Suprapubic skin (tissue), 4 donors: ENCODE measurements at regions not wholly inside any gene's neighbourhood (a gene's known extent, or its start where the extent isn't known, plus 50 kb on each side); places are given as distances from the start of the nearest gene placed in this dataset.

Experiments used
- DNase-seq, 2 donors: peaks; one replicate each; pipeline ENCODE4 v3.0.0-alpha.2; 2019; ENCODE audit warnings: low spot score in 2 of 2
- H3K27ac ChIP-seq: fragments of 200-600 bp; sonication (generic); one replicate; pipeline ENCODE4 v1.5.1; 2019
- H3K27me3 ChIP-seq: fragments of 200-600 bp; sonication (generic); one replicate; pipeline ENCODE4 v1.5.1; 2019
- H3K36me3 ChIP-seq: fragments of 200-600 bp; sonication (generic); one replicate; pipeline ENCODE4 v1.5.1; 2019
- H3K4me1 ChIP-seq: fragments of 200-600 bp; sonication (generic); one replicate; pipeline ENCODE4 v1.5.1; 2019
- H3K4me3 ChIP-seq: fragments of 200-600 bp; sonication (generic); one replicate; pipeline ENCODE4 v1.5.1; 2019; ENCODE audit warnings: mild to moderate bottlenecking
- H3K9me3 ChIP-seq: fragments of 200-600 bp; sonication (generic); one replicate; pipeline ENCODE4 v1.5.1; 2019
- EP300 ChIP-seq: sonication (generic); formaldehyde crosslinking; IDR thresholded peaks from one replicate; pipeline ENCODE4 v1.6.1; 2017; ENCODE audit warnings: antibody characterized with exemption
- POLR2A ChIP-seq, 2 donors: fragments of 450-650 bp; IDR thresholded peaks; one replicate each; pipeline ENCODE4 v1.6.1; 2017; ENCODE audit warnings: antibody characterized with exemption in 2 of 2, mild to moderate bottlenecking in 2 of 2, moderate library complexity in 2 of 2
- POLR2AphosphoS5 ChIP-seq, 3 donors: sonication (generic); formaldehyde crosslinking; IDR thresholded peaks; one replicate each; pipeline ENCODE4 v1.6.1; 2017; ENCODE audit warnings: antibody characterized with exemption in 3 of 3
- WGBS: methylation state at CpG from one replicate; pipeline ENCODE4 v1.1.5; 2018; 5-methylcytosine and 5-hydroxymethylcytosine counted together
- TF ChIP-seq, protein P1 (sequence below), 2 donors: fragments of 200-600 bp in 1 of 2; fragments of 450-650 bp in 1 of 2; sonication (generic) in 1 of 2; IDR thresholded peaks; one replicate each; pipeline ENCODE4 v1.5.1; 2016 to 2019; ENCODE audit warnings: antibody characterized with exemption in 2 of 2, mild to moderate bottlenecking in 1 of 2, moderate library complexity in 1 of 2

DNA sequence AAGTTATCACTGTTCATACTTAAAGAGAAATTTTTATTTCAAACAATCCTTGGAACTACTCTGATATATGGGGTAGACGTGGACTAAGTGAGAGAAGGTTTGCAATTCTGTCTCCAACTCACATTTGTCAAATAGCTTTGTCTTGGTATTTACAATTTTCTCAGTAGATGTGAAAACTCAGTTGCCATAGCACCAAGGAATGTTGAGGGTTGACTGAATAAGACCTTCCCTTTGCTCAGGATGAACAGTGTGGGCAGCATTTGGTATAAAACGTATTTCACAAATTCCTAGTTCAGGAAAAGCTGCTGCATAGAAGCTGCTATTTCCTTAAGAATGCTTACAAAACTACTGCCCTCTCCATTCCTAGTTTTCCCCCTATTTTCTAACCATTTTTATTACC is 399.5 kb downstream of the NKX6-1 start:
- Histone ChIP-seq H3K36me3 (no peaks in the 10 kb centered on the region), H3K9me3 (no peaks in the 10 kb centered on the region), H3K27ac (no peak overlapping the region), H3K4me1 (no peaks in the 10 kb centered on the region), H3K4me3 (no peak overlapping the region), H3K27me3 (no peaks in the 10 kb centered on the region)
- DNase-seq, result no peak
- TF ChIP-seq, protein P1, sequence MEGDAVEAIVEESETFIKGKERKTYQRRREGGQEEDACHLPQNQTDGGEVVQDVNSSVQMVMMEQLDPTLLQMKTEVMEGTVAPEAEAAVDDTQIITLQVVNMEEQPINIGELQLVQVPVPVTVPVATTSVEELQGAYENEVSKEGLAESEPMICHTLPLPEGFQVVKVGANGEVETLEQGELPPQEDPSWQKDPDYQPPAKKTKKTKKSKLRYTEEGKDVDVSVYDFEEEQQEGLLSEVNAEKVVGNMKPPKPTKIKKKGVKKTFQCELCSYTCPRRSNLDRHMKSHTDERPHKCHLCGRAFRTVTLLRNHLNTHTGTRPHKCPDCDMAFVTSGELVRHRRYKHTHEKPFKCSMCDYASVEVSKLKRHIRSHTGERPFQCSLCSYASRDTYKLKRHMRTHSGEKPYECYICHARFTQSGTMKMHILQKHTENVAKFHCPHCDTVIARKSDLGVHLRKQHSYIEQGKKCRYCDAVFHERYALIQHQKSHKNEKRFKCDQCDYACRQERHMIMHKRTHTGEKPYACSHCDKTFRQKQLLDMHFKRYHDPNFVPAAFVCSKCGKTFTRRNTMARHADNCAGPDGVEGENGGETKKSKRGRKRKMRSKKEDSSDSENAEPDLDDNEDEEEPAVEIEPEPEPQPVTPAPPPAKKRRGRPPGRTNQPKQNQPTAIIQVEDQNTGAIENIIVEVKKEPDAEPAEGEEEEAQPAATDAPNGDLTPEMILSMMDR (IDR thresholded peaks at IDR 0.05), result no peak
- no peak for TF ChIP-seq POLR2AphosphoS5 (IDR thresholded peaks at IDR 0.05)
- TF ChIP-seq POLR2A (IDR thresholded peaks at IDR 0.05), result no peak
- no peak for TF ChIP-seq EP300
- WGBS, result 40% methylated on average over 2 of the region's 2 CpGs

DNA sequence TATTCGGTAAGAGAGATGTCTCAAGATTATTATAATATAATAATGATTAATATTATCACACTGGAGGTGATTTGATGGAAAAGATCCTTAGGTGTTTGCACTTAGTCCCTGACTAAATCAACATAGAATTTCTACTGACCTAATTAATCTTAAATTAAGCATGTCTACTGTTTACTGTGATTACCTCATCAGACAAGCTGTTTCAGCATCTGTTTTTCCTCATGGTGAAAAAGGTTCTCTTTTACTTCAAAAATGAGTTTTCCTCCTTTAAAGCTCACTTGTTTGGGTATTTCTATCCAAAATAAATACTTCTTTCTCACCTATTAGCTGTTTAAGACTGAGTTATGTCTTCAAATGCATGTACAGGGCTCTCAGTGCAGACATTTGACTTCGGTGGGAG is 407.8 kb downstream of the NKX6-1 start:
- Histone ChIP-seq H3K4me1 (no peaks in the 10 kb centered on the region), H3K36me3 (no peaks in the 10 kb centered on the region), H3K4me3 (no peak overlapping the region), H3K9me3 (no peaks in the 10 kb centered on the region), H3K27me3 (no peaks in the 10 kb centered on the region), H3K27ac (no peak overlapping the region)
- WGBS, result 76% methylated on average over 2 of the region's 2 CpGs
- DNase-seq, result no peak
- TF ChIP-seq POLR2A (IDR thresholded peaks at IDR 0.05) (no peak), EP300 (no peak)

DNA sequence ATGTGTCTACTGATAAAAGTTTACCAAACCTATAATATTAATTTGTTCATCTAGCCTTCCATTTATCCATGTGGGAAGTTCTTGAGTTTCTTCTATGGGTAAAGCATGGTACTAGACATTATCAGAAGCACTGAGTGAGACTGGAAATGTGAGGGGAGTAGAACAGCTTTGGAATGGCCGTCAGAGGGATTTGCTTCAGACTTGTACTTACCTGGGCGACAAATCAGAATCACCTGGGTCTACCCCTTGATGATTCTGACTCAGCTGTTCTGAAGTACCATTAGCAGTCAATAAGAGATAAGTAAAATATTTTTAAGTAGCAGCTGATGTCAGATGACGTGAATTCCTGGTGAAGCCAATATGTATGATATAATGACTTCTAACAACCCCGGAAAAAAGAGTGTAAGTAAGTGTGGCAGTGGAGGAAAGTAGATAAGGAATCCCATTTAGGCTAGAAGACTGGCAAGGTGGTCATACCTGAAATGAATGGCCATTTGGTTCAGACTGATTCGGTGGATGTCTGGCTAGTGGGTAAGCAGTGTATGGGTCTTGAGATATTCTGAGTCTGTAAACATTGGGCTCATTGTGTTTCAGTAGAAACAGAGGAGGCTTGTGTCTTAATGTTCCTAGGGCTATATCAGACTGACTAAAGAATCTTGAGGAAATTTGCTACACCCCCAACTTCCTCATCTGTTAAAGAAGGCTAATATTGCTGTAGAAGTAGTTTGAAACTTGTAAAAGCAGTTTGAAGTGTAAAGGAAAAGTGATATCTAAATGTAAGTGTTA is 409.2 kb downstream of the NKX6-1 start:
- no peak overlapping the region for H3K27ac ChIP-seq
- no peak for TF ChIP-seq POLR2AphosphoS5 (IDR thresholded peaks at IDR 0.05)
- TF ChIP-seq EP300, result no peak
- TF ChIP-seq POLR2A (IDR thresholded peaks at IDR 0.05), result no peak
- TF ChIP-seq, protein P1 (IDR thresholded peaks at IDR 0.05), result no peak
- H3K27me3 ChIP-seq, result no peaks in the 10 kb centered on the region
- H3K4me3 ChIP-seq, result no peak overlapping the region
- no peaks in the 10 kb centered on the region for H3K4me1 ChIP-seq
- no peaks in the 10 kb centered on the region for H3K9me3 ChIP-seq
- no peaks in the 10 kb centered on the region for H3K36me3 ChIP-seq
- WGBS, result 88% methylated on average over 5 of the region's 5 CpGs
- DNase-seq, result no peak

DNA sequence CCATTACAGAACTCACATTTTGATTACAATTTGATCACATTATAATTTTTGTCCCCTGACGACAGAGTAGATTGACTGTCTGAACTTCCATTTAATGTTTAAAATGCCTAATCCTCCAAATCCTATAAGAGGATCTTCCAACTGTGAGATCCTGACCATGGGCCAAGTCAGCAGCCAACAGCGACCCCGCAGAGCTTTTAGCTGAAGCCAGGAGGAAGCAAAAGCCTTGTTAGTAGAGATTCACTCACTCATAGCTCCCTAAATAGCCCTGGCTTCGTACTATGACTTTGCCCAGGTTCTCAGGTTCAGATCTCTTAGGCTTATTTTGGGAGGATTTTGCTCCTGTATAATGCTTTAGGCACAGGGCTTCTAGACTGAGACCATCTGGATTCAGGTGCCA is 413.1 kb downstream of the NKX6-1 start:
- Histone ChIP-seq H3K9me3 (no peaks in the 10 kb centered on the region), H3K27ac (no peak overlapping the region), H3K4me3 (no peak overlapping the region), H3K27me3 (no peaks in the 10 kb centered on the region), H3K4me1 (no peaks in the 10 kb centered on the region), H3K36me3 (no peaks in the 10 kb centered on the region)
- WGBS, result 82% methylated on average over 4 of the region's 4 CpGs
- no peak for TF ChIP-seq POLR2A (IDR thresholded peaks at IDR 0.05)
- no peak for TF ChIP-seq EP300
- no peak for TF ChIP-seq POLR2AphosphoS5 (IDR thresholded peaks at IDR 0.05)
- TF ChIP-seq, protein P1 (IDR thresholded peaks at IDR 0.05), result no peak
- no peak for DNase-seq

DNA sequence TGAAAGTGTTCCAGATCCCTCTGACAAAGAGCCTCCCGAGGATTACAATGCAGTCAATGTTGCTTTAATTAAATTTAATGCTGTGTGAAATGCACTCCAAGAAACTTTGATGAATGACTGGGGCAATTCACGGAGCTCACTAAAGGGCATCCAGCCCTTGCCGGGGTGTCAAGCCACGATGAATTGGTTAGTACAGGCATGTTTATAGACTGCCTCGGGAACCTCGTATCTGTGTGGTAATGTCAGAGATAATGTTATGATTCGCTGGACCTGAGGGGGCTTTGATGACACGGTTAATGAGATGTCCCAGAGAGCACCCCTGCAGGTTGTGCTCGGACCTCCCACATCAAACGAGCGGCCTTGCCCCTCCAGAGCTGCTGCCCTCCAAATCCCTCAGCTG is 428.8 kb downstream of the NKX6-1 start:
- no peaks in the 10 kb centered on the region for H3K36me3 ChIP-seq
- no peaks in the 10 kb centered on the region for H3K4me1 ChIP-seq
- no peak overlapping the region for H3K4me3 ChIP-seq
- 16% methylated on average over 11 of the region's 11 CpGs for WGBS
- no peak for DNase-seq
- H3K9me3 ChIP-seq, result no peaks in the 10 kb centered on the region
- no peaks in the 10 kb centered on the region for H3K27me3 ChIP-seq
- no peak overlapping the region for H3K27ac ChIP-seq
- TF ChIP-seq POLR2AphosphoS5 (IDR thresholded peaks at IDR 0.05) (no peak), POLR2A (IDR thresholded peaks at IDR 0.05) (no peak), EP300 (no peak)
- TF ChIP-seq, protein P1 (IDR thresholded peaks at IDR 0.05), result no peak

DNA sequence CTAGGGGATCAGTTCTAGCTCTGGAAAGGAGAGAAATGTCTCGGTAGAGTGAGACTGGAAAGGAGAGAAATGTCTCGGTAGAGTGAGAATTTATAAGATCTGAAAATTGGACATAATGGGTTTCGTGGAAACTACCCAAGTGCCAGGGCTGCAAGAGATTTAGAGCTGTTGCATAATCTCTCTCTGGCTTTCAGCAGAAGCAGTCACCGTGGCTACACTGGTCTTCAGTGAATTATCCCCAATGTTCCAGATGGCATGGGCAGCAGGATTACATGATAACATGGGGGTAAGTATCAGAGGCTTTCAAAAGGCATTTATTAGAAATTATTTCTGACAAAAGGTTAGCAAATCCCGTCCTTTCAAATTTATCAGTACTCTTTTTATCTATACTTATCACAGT is 435.5 kb downstream of the NKX6-1 start:
- H3K9me3 ChIP-seq, result no peaks in the 10 kb centered on the region
- no peak overlapping the region for H3K27ac ChIP-seq
- no peaks in the 10 kb centered on the region for H3K27me3 ChIP-seq
- no peaks in the 10 kb centered on the region for H3K36me3 ChIP-seq
- DNase-seq, result no peak
- 66% methylated on average over 5 of the region's 5 CpGs for WGBS
- no peak overlapping the region for H3K4me3 ChIP-seq
- no peak for TF ChIP-seq POLR2AphosphoS5 (IDR thresholded peaks at IDR 0.05)
- TF ChIP-seq EP300, result no peak
- TF ChIP-seq, protein P1 (IDR thresholded peaks at IDR 0.05), result no peak
- TF ChIP-seq POLR2A (IDR thresholded peaks at IDR 0.05), result no peak
- H3K4me1 ChIP-seq, result no peaks in the 10 kb centered on the region
